T-cell (primary cell): ENCODE measurements at regions not wholly inside any gene's neighbourhood (a gene's known extent, or its start where the extent isn't known, plus 50 kb on each side); places are given as distances from the start of the nearest gene placed in this dataset.

Experiments
- ATAC-seq, 4 experiments: fragments of 200-7000 bp in 3 of 4; fragments of 150-1000 bp in 1 of 4; cut with Tn5 transposase; replicated peaks in 1 of 4; 1 replicate in 3 of 4; 2 replicates in 1 of 4; pipeline ENCODE4 v1.10.0; 2021; ENCODE audit warnings: moderate library complexity in 3 of 4, mild to moderate bottlenecking in 2 of 4, moderate number of reproducible peaks in 1 of 4
- CTCF ChIA-PET, 2 donors: fragments of 300-600 bp; sonication (Branson Sonifier 250); formaldehyde crosslinking; loops; one replicate each; lab custom pipeline; 2022; ENCODE audit warnings: antibody characterized with exemption in 2 of 2; lab: Charles Lee
- POLR2A ChIA-PET, 2 donors: fragments of 300-600 bp; sonication (Branson Sonifier 250); formaldehyde crosslinking; loops; one replicate each; lab custom pipeline; 2022; ENCODE audit warnings: antibody characterized with exemption in 2 of 2; lab: Charles Lee
- DNase-seq, 35 experiments: peaks; one replicate each; pipeline versions ENCODE4 v3.0.0 to v3.0.0-alpha.2; 2013 to 2023
- H3K27ac ChIP-seq: one replicate; pipeline ENCODE4 v1.5.1; 2013; ENCODE audit warnings: low read length
- H3K27me3 ChIP-seq, 2 experiments: replicated peaks in 1 of 2; 1 replicate in 1 of 2; 2 replicates in 1 of 2; pipeline versions ENCODE4 v1.6.1 to v1.7.0; 2013; ENCODE audit warnings: low read length in 1 of 2, mixed read lengths in 1 of 2; ENCODE audit not compliant: control insufficient read depth in 2 of 2, insufficient read depth in 2 of 2; ENCODE audit errors: extremely low read depth in 1 of 2
- H3K36me3 ChIP-seq, 2 donors: 1 replicate in 1 of 2; 2 replicates in 1 of 2; pipeline versions ENCODE4 v1.6.1 to v1.7.0; 2013; ENCODE audit warnings: low read length in 1 of 2; ENCODE audit not compliant: control insufficient read depth in 2 of 2, insufficient read depth in 1 of 2; ENCODE audit errors: extremely low read depth in 1 of 2
- H3K4me1 ChIP-seq, 2 experiments: 1 replicate in 1 of 2; 2 replicates in 1 of 2; pipeline versions ENCODE4 v1.6.1 to v1.7.0; 2013; ENCODE audit warnings: low read length in 2 of 2, mixed read lengths in 1 of 2; ENCODE audit not compliant: insufficient read depth in 2 of 2, control insufficient read depth in 1 of 2; ENCODE audit errors: extremely low read depth in 1 of 2
- H3K4me3 ChIP-seq, 2 donors: 1 replicate in 1 of 2; 2 replicates in 1 of 2; pipeline versions ENCODE4 v1.5.1 to v1.7.0; 2013; ENCODE audit warnings: mild to moderate bottlenecking in 2 of 2, low read length in 1 of 2, moderate library complexity in 1 of 2; ENCODE audit not compliant: control insufficient read depth in 1 of 2; ENCODE audit errors: extremely low read depth in 1 of 2
- H3K9me3 ChIP-seq: 2 replicates; pipeline ENCODE4 v1.7.0; 2013
- H3K27ac Mint-ChIP-seq, 2 donors: one replicate each; pipeline ENCODE4 v1.8.0; 2020 to 2021; ENCODE audit warnings: mild to moderate bottlenecking in 2 of 2, mixed read lengths in 2 of 2
- H3K27me3 Mint-ChIP-seq, 2 donors: one replicate each; pipeline ENCODE4 v1.8.0; 2021 to 2022; ENCODE audit warnings: mixed read lengths in 2 of 2
- H3K36me3 Mint-ChIP-seq: one replicate; pipeline ENCODE4 v1.8.0; 2021; ENCODE audit warnings: mixed read lengths
- H3K4me1 Mint-ChIP-seq, 3 donors: one replicate each; pipeline ENCODE4 v1.8.0; 2020 to 2022; ENCODE audit warnings: mixed read lengths in 3 of 3, mild to moderate bottlenecking in 1 of 3
- H3K4me3 Mint-ChIP-seq, 3 donors: one replicate each; pipeline ENCODE4 v1.8.0; 2020 to 2022; ENCODE audit warnings: mild to moderate bottlenecking in 3 of 3, mixed read lengths in 3 of 3, moderate library complexity in 3 of 3
- H3K9me3 Mint-ChIP-seq, 3 donors: one replicate each; pipeline ENCODE4 v1.8.0; 2020 to 2022; ENCODE audit warnings: mixed read lengths in 3 of 3
- WGBS: methylation state at CpG from one replicate; pipeline ENCODE4 v1.1.5; 2013; ENCODE audit warnings: missing lambda C conversion rate; ENCODE audit not compliant: insufficient coverage; 5-methylcytosine and 5-hydroxymethylcytosine counted together

DNA sequence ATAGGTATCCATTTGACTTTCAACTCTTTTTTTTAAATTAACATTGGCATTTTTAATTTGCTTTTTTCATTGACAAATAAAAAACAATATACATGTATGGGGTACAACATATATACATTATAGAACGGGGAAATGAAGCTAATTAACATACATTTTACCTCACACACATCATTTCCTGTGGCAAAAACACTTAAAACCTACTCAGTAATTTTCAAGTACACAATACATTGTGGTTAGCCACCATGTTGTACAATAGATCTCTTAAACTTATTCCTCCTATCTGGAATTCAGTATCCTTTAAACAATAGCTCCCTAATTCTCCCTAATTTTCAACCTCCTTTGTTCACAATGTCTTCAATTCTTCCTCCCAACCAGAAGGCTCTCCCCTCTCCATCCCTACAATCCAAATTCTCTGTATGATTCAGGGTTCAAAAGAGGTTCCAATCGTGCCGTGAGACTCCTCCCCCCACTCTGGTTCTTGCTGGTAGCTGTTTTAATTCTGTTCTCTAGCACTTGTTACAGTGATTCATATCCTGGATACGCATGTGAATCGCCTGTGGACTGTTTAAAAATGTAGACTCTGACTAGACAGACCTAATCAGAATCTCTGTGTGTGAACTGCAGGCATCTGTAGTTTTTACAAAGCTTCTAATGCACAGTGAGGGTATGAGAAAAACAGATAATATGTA, 87.6 kb upstream of the DUSP10 start:
- Histone ChIP-seq H3K9me3 (no peaks in the 10 kb centered on the region), H3K4me3 (no peak overlapping the region), H3K27me3 (no peaks in the 10 kb centered on the region), H3K36me3 (no peaks in the 10 kb centered on the region), H3K4me1 (peaks cover 9 to 21% of the 10 kb centered on the region in 2 experiments), H3K27ac (peak overlapping the region; percentile 81)
- CTCF ChIA-PET = interaction anchor here in 1 of 2 donors (0.6 to 1.9 kb wide), 5 partner anchors 10 to 121 kb away, joined by 3 to 8 read pairs (median 4); partner anchors contain the start of gene DUSP10
- H3K36me3 Mint-ChIP-seq = no peaks in the 10 kb centered on the region
- H3K27ac Mint-ChIP-seq = peak overlapping the region; percentile 85 to 95
- no peaks in the 10 kb centered on the region for H3K27me3 Mint-ChIP-seq
- H3K9me3 Mint-ChIP-seq = peaks cover 0 to 4% (median 0%) of the 10 kb centered on the region in 3 donors
- peaks cover 39 to 63% (median 45%) of the 10 kb centered on the region in 3 donors for H3K4me1 Mint-ChIP-seq
- H3K4me3 Mint-ChIP-seq = peak overlapping the region; percentile 41 to 73 (median 56)
- POLR2A ChIA-PET = interaction anchor here in 1 of 2 donors (0.6 to 2.4 kb wide), 7 partner anchors 11 to 122 kb away, joined by 3 to 23 read pairs (median 5); partner anchors contain the start of gene DUSP10
- WGBS = no CpG with 5 or more reads among the region's 5 CpGs
- peak; percentile 72 to 91 (median 84) for ATAC-seq
- DNase-seq = peak in 25 of 35 experiments; percentile 5 to 70 (median 27)

DNA sequence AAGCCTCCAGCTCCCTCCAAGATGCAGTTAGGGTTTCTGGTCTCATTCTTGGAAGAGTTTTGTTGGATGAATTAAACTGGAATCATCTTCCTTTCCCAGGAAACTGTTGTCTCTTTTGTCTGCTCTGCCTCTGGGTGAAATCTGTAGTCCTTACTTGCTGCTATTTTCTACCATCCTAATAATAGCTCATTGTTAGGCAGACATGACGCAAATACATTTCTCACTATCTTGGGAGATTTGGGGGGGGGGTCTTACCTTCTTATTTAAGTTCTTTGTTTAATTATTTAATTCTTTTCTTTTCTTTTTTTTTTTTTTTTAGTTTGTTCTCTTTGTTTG, 85.4 kb upstream of the DUSP10 start:
- Mint-ChIP-seq H3K27ac (peak overlapping the region; percentile 81 to 95), H3K4me1 (peaks cover 39 to 71% (median 48%) of the 10 kb centered on the region in 3 donors), H3K27me3 (no peaks in the 10 kb centered on the region), H3K4me3 (no peak overlapping the region), H3K36me3 (no peaks in the 10 kb centered on the region), H3K9me3 (peaks cover 0 to 4% (median 0%) of the 10 kb centered on the region in 3 donors)
- Histone ChIP-seq H3K27ac (peak overlapping the region; percentile 35), H3K4me3 (no peak overlapping the region), H3K9me3 (no peaks in the 10 kb centered on the region), H3K4me1 (peaks cover 9 to 21% of the 10 kb centered on the region in 2 experiments), H3K36me3 (no peaks in the 10 kb centered on the region), H3K27me3 (no peaks in the 10 kb centered on the region)
- ATAC-seq (no peak), DNase-seq (no peak)
- POLR2A ChIA-PET = interaction anchor here in 1 of 2 donors (0.6 to 0.7 kb wide), 2 partner anchors 69 to 112 kb away, joined by 3 to 5 read pairs; no protein-coding TSS in a partner anchor
- CTCF ChIA-PET = no interaction called here
- no CpG with 5 or more reads among the region's 1 CpG for whole genome bisulfite sequencing

DNA sequence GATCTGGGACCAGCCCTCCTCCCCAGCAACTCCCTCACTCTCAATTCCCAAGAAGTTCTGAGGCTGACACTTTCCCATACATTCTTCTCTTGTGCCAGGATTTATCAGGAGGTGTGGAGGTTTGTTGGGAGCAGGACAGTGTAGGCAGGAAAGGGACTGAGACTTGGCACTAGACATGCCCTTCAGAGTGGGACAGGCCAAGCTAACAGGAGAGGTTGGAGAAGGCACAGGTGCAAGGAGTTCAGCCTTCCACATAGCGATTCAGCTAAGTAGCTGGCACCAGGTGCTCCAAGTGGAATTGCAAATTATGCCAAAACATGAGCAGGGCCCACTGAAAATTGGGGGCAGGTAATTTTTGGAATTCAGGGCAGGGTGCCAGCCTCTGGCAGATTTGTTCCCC, 83.0 kb upstream of the DUSP10 start:
- peaks cover 9 to 12% of the 10 kb centered on the region in 2 experiments for H3K4me1 ChIP-seq
- no peaks in the 10 kb centered on the region for H3K36me3 Mint-ChIP-seq
- H3K4me1 Mint-ChIP-seq = peaks cover 36 to 56% (median 39%) of the 10 kb centered on the region in 3 donors
- H3K9me3 Mint-ChIP-seq = peaks cover 0 to 4% (median 0%) of the 10 kb centered on the region in 3 donors
- no peak overlapping the region for H3K27ac ChIP-seq
- ChIA-PET POLR2A (no interaction called here), CTCF (no interaction called here)
- no peaks in the 10 kb centered on the region for H3K36me3 ChIP-seq
- no peaks in the 10 kb centered on the region for H3K27me3 Mint-ChIP-seq
- no peaks in the 10 kb centered on the region for H3K9me3 ChIP-seq
- WGBS = 100% methylated on average over 1 of the region's 1 CpG
- H3K4me3 ChIP-seq = no peak overlapping the region
- ATAC-seq = no peak
- no peaks in the 10 kb centered on the region for H3K27me3 ChIP-seq
- DNase-seq = no peak
- H3K4me3 Mint-ChIP-seq = no peak overlapping the region
- no peak overlapping the region for H3K27ac Mint-ChIP-seq

DNA sequence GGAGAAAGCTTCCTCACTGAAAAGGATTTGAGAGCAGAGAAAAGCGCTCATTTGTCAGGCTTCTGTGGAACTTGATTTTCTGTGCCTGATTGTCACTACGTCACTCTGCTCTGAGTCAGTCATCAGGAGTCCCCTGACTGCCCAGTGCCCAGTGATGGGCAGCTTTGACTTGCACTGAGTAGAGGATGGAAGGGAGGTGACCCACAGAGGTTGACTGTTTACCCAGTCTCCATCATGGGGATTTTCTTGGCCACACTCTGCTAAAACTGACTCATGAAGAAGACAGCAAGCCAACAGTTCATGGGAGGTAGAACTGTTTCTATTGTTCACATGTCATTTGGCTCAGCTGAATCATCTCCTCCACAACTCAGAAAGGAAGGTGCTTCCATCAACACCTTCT, 82.1 kb upstream of the DUSP10 start:
- no peaks in the 10 kb centered on the region for H3K27me3 ChIP-seq
- no peak overlapping the region for H3K4me3 Mint-ChIP-seq
- no peaks in the 10 kb centered on the region for H3K9me3 ChIP-seq
- ChIA-PET POLR2A (no interaction called here), CTCF (interaction anchor here in 1 of 2 donors (0.6 kb wide), 1 partner anchor 1347 kb away, joined by 3 read pairs; no protein-coding TSS in a partner anchor)
- H3K9me3 Mint-ChIP-seq = no peaks in the 10 kb centered on the region
- WGBS = 100% methylated on average over 1 of the region's 2 CpGs
- no peaks in the 10 kb centered on the region for H3K36me3 ChIP-seq
- H3K4me1 ChIP-seq = peaks cover 5 to 10% of the 10 kb centered on the region in 2 experiments
- DNase-seq (no peak), ATAC-seq (peak in 1 of 4 experiments; percentile 19)
- H3K27me3 Mint-ChIP-seq = no peaks in the 10 kb centered on the region
- no peaks in the 10 kb centered on the region for H3K36me3 Mint-ChIP-seq
- no peak overlapping the region for H3K27ac Mint-ChIP-seq
- H3K4me3 ChIP-seq = no peak overlapping the region
- no peak overlapping the region for H3K27ac ChIP-seq
- peaks cover 27 to 48% (median 30%) of the 10 kb centered on the region in 3 donors for H3K4me1 Mint-ChIP-seq

DNA sequence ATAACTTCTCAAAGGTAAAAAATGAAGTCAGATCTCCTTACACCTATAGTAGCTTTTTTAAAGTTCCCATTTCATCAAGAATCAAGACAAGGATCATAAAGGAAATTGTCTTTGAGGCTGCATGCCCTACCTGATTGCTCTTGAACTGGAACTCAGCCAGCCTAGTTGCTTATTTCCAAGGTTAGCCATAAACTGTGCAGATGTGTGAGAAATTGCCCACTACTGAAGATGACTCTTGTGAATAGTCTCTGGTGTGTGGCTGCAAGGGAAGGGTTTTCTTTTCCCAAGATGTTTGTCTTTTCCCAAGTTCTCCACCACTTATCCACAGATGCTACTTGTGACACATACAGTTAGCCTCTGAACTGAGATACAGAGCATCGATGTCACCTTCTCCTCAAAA, 81.7 kb upstream of the DUSP10 start:
- H3K4me3 ChIP-seq = no peak overlapping the region
- Mint-ChIP-seq H3K27me3 (no peaks in the 10 kb centered on the region), H3K4me3 (no peak overlapping the region), H3K4me1 (peaks cover 25 to 43% (median 25%) of the 10 kb centered on the region in 3 donors), H3K27ac (no peak overlapping the region), H3K9me3 (no peaks in the 10 kb centered on the region), H3K36me3 (no peaks in the 10 kb centered on the region)
- H3K27ac ChIP-seq = no peak overlapping the region
- H3K27me3 ChIP-seq = no peaks in the 10 kb centered on the region
- no peaks in the 10 kb centered on the region for H3K36me3 ChIP-seq
- ATAC-seq (no peak), DNase-seq (no peak)
- no CpG with 5 or more reads among the region's 1 CpG for whole genome bisulfite sequencing
- H3K4me1 ChIP-seq = peaks cover 5 to 7% of the 10 kb centered on the region in 2 experiments
- CTCF ChIA-PET = interaction anchor here in 1 of 2 donors (0.6 kb wide), 1 partner anchor 1347 kb away, joined by 3 read pairs; no protein-coding TSS in a partner anchor
- no peaks in the 10 kb centered on the region for H3K9me3 ChIP-seq
- POLR2A ChIA-PET = no interaction called here

DNA sequence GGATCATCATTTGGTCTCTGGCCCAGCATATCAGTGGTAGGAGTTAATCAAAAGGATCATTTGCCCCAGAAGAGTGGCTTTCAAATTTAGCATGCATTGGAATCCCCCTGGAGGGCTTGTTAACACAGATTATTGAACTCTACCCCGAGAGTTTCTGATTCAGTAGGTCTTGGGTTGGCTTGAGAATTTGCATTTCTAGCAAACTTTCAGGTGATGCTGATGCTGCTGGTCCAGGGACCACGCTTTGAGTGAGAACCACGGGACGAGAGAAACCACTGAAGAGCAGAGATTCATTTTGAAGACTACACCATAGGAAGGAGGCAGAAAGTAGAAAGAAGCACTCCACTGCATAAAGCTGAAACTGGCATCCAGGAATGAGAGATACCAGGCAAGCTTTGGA, 81.3 kb upstream of the DUSP10 start:
- POLR2A ChIA-PET = no interaction called here
- ATAC-seq (no peak), DNase-seq (no peak)
- CTCF ChIA-PET = interaction anchor here in 1 of 2 donors (0.6 kb wide), 1 partner anchor 1348 kb away, joined by 3 read pairs; no protein-coding TSS in a partner anchor
- H3K4me3 Mint-ChIP-seq = no peak overlapping the region
- peaks cover 21 to 39% (median 25%) of the 10 kb centered on the region in 3 donors for H3K4me1 Mint-ChIP-seq
- no peaks in the 10 kb centered on the region for H3K9me3 Mint-ChIP-seq
- H3K27ac Mint-ChIP-seq = no peak overlapping the region
- H3K4me3 ChIP-seq = no peak overlapping the region
- H3K27me3 ChIP-seq = no peaks in the 10 kb centered on the region
- no peak overlapping the region for H3K27ac ChIP-seq
- WGBS = no CpG with 5 or more reads among the region's 4 CpGs
- no peaks in the 10 kb centered on the region for H3K36me3 Mint-ChIP-seq
- H3K27me3 Mint-ChIP-seq = no peaks in the 10 kb centered on the region
- no peaks in the 10 kb centered on the region for H3K9me3 ChIP-seq
- H3K36me3 ChIP-seq = no peaks in the 10 kb centered on the region
- H3K4me1 ChIP-seq = peaks cover 5 to 7% of the 10 kb centered on the region in 2 experiments
